Tibial nerve (tissue), 4 donors: ENCODE measurements at regions not wholly inside any gene's neighbourhood (a gene's known extent, or its start where the extent isn't known, plus 50 kb on each side); places are given as distances from the start of the nearest gene placed in this dataset.

ENCODE experiments used
- EP300 ChIP-seq, 2 donors: sonication (generic); formaldehyde crosslinking; IDR thresholded peaks; one replicate each; pipeline ENCODE4 v1.6.1; 2017; ENCODE audit warnings: antibody characterized with exemption in 2 of 2, mild to moderate bottlenecking in 1 of 2
- POLR2A ChIP-seq, 2 donors: fragments of 450-650 bp; IDR thresholded peaks; one replicate each; pipeline ENCODE4 v1.6.1; 2017; ENCODE audit warnings: antibody characterized with exemption in 2 of 2, mild to moderate bottlenecking in 2 of 2, moderate library complexity in 2 of 2
- TF ChIP-seq, protein P1 (sequence below), 5 experiments: fragments of 200-600 bp in 3 of 5; fragments of 450-650 bp in 2 of 5; sonication (generic) in 3 of 5; IDR thresholded peaks; one replicate each; pipeline ENCODE4 v1.5.1; 2016 to 2019; ENCODE audit warnings: antibody characterized with exemption in 5 of 5, mild to moderate bottlenecking in 3 of 5, moderate library complexity in 2 of 5

DNA sequence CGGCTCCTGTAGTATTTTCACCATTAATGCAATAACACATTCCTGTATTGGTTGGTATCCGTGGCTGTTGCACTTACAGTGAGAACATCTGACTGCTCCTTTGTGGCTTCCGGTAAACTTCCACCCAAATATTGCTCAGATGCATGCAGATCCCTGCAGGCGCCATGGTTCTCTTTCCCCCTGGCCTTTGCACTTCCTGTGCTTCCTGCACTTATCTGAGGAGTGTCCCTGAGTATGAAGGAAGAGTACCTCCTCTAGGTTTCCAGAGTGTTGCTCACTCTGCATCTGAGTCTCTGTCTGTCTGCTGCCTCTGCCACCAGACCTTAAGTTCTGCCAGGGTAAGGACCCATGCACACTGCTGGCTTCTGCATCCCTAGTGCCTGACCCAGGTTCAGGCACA is 117.2 kb upstream of the SLC34A2 start:
- TF ChIP-seq, protein P1, sequence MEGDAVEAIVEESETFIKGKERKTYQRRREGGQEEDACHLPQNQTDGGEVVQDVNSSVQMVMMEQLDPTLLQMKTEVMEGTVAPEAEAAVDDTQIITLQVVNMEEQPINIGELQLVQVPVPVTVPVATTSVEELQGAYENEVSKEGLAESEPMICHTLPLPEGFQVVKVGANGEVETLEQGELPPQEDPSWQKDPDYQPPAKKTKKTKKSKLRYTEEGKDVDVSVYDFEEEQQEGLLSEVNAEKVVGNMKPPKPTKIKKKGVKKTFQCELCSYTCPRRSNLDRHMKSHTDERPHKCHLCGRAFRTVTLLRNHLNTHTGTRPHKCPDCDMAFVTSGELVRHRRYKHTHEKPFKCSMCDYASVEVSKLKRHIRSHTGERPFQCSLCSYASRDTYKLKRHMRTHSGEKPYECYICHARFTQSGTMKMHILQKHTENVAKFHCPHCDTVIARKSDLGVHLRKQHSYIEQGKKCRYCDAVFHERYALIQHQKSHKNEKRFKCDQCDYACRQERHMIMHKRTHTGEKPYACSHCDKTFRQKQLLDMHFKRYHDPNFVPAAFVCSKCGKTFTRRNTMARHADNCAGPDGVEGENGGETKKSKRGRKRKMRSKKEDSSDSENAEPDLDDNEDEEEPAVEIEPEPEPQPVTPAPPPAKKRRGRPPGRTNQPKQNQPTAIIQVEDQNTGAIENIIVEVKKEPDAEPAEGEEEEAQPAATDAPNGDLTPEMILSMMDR (IDR thresholded peaks at IDR 0.05): no peak
- no peak for TF ChIP-seq EP300 (IDR thresholded peaks at IDR 0.05)
- no peak for TF ChIP-seq POLR2A (IDR thresholded peaks at IDR 0.05)
